H1 (cell line): ENCODE measurements at regions not wholly inside any gene's neighbourhood (a gene's known extent, or its start where the extent isn't known, plus 50 kb on each side); places are given as distances from the start of the nearest gene placed in this dataset.

Experiments used
- CTCF ChIA-PET: fragments of 300-600 bp; sonication (Branson Sonifier 250); formaldehyde crosslinking; loops from one replicate; lab custom pipeline; 2021; ENCODE audit not compliant: partially characterized antibody; lab: Charles Lee
- POLR2A ChIA-PET: fragments of 300-600 bp; sonication (Branson Sonifier 250); formaldehyde crosslinking; loops from one replicate; lab custom pipeline; 2021; ENCODE audit warnings: inconsistent platforms; ENCODE audit not compliant: partially characterized antibody; lab: Charles Lee
- DNase-seq, 2 experiments: peaks; one replicate each; pipeline versions ENCODE4 v3.0.0 to v3.0.0-alpha.2; 2010 to 2022; ENCODE audit warnings: low spot score in 2 of 2, low read depth in 1 of 2, mixed read lengths in 1 of 2
- FAIRE-seq: peaks from 2 replicates; lab custom pipeline; 2011; peaks lifted over from hg19 to GRCh38; lab: Jason Lieb, UNC
- H2AFZ ChIP-seq: 2 replicates; pipeline ENCODE4 v1.8.1; 2012; ENCODE audit warnings: low read length, inconsistent platforms
- H2AK5ac ChIP-seq: 2 replicates; pipeline ENCODE4 v1.6.1; 2013; ENCODE audit warnings: low read depth, low read length
- H2BK120ac ChIP-seq: replicated peaks from 2 replicates; pipeline ENCODE3; 2013; ENCODE audit warnings: low read depth, low read length, inconsistent platforms
- H2BK12ac ChIP-seq: 2 replicates; pipeline ENCODE4 v1.6.1; 2013; ENCODE audit warnings: low read depth, low read length
- H2BK15ac ChIP-seq: 2 replicates; pipeline ENCODE4 v1.6.1; 2013; ENCODE audit warnings: low read length
- H2BK20ac ChIP-seq: 2 replicates; pipeline ENCODE4 v1.6.1; 2013; ENCODE audit warnings: low read length
- H2BK5ac ChIP-seq: 2 replicates; pipeline ENCODE4 v1.6.1; 2013; ENCODE audit warnings: low read depth, low read length
- H3K14ac ChIP-seq: 2 replicates; pipeline ENCODE4 v1.6.1; 2013; ENCODE audit warnings: inconsistent platforms; ENCODE audit not compliant: insufficient read length
- H3K18ac ChIP-seq: 2 replicates; pipeline ENCODE4 v1.6.1; 2013; ENCODE audit warnings: low read length; ENCODE audit errors: extremely low read depth
- H3K23ac ChIP-seq: 2 replicates; pipeline ENCODE4 v1.6.1; 2013; ENCODE audit warnings: inconsistent platforms; ENCODE audit not compliant: insufficient read length
- H3K23me2 ChIP-seq: 2 replicates; pipeline ENCODE4 v1.6.1; 2013; ENCODE audit warnings: low read depth, low read length
- H3K27ac ChIP-seq: 2 replicates; pipeline ENCODE4 v1.6.1; 2011; ENCODE audit warnings: low read depth, low read length, inconsistent platforms
- H3K27me3 ChIP-seq, 4 experiments: replicated peaks in 1 of 4; 1 replicate in 1 of 4; 2 replicates in 3 of 4; pipeline versions ENCODE4 v1.6.1 to v1.8.1; 2011 to 2013; ENCODE audit warnings: low read length in 3 of 4, mild to moderate bottlenecking in 3 of 4, inconsistent platforms in 2 of 4, mixed read lengths in 2 of 4, moderate library complexity in 1 of 4; ENCODE audit not compliant: control insufficient read depth in 3 of 4, insufficient read depth in 3 of 4; ENCODE audit errors: extremely low read depth in 1 of 4
- H3K36me3 ChIP-seq, 4 experiments: 2 replicates each; pipeline versions ENCODE4 v1.6.1 to v1.8.1; 2011 to 2013; ENCODE audit warnings: mild to moderate bottlenecking in 4 of 4, low read length in 3 of 4, moderate library complexity in 2 of 4, control low read depth in 1 of 4, inconsistent platforms in 1 of 4; ENCODE audit not compliant: insufficient read depth in 4 of 4, control insufficient read depth in 2 of 4
- H3K4ac ChIP-seq: replicated peaks from 2 replicates; pipeline ENCODE3; 2013; ENCODE audit warnings: low read length, low read depth, mixed read lengths, inconsistent platforms; ENCODE audit not compliant: insufficient read length
- H3K4me1 ChIP-seq, 4 experiments: replicated peaks in 1 of 4; 1 replicate in 1 of 4; 2 replicates in 3 of 4; pipeline versions ENCODE4 v1.6.1 to v1.8.1; 2011 to 2013; ENCODE audit warnings: low read length in 3 of 4, inconsistent platforms in 2 of 4, mixed read lengths in 1 of 4; ENCODE audit not compliant: insufficient read depth in 4 of 4, control insufficient read depth in 3 of 4
- H3K4me2 ChIP-seq, 2 experiments: 2 replicates each; pipeline versions ENCODE4 v1.6.1 to v1.8.1; 2011 to 2013; ENCODE audit warnings: low read depth in 2 of 2, low read length in 2 of 2, control low read depth in 1 of 2, inconsistent platforms in 1 of 2, mild to moderate bottlenecking in 1 of 2; ENCODE audit not compliant: insufficient read depth in 1 of 2
- H3K4me3 ChIP-seq, 4 experiments: fragments of 200-600, 300-600 bp in 1 of 4; sonication (generic), shearing (Covaris generic), sonication (Bioruptor Twin) in 1 of 4; 2 replicates each; pipeline versions ENCODE4 v1.5.1 to v1.8.1; 2011 to 2016; ENCODE audit warnings: low read length in 4 of 4, low read depth in 3 of 4, control low read depth in 2 of 4, inconsistent platforms in 2 of 4, mild to moderate bottlenecking in 2 of 4, mixed read lengths in 1 of 4, moderate library complexity in 1 of 4; ENCODE audit not compliant: insufficient read depth in 2 of 4; ENCODE audit errors: extremely low read depth in 1 of 4
- H3K56ac ChIP-seq: replicated peaks from 2 replicates; pipeline ENCODE3; 2013; ENCODE audit warnings: low read depth, mild to moderate bottlenecking, mixed read lengths, low read length, inconsistent platforms; ENCODE audit not compliant: insufficient read length
- H3K79me1 ChIP-seq: 2 replicates; pipeline ENCODE4 v1.6.1; 2013; ENCODE audit warnings: low read depth, low read length, control low read depth
- H3K79me2 ChIP-seq, 2 experiments: 2 replicates each; pipeline versions ENCODE4 v1.6.1 to v1.8.1; 2012 to 2013; ENCODE audit warnings: low read length in 2 of 2, mild to moderate bottlenecking in 2 of 2, inconsistent platforms in 1 of 2; ENCODE audit not compliant: insufficient read depth in 2 of 2, control insufficient read depth in 1 of 2
- H3K9ac ChIP-seq, 4 experiments: replicated peaks in 1 of 4; 1 replicate in 1 of 4; 2 replicates in 3 of 4; pipeline versions ENCODE4 v1.6.1 to v1.8.1; 2011 to 2013; ENCODE audit warnings: low read depth in 3 of 4, low read length in 3 of 4, control low read depth in 2 of 4, mild to moderate bottlenecking in 2 of 4, moderate library complexity in 2 of 4, inconsistent platforms in 1 of 4; ENCODE audit errors: extremely low read depth in 1 of 4
- H3K9me3 ChIP-seq, 2 experiments: 2 replicates each; pipeline versions ENCODE4 v1.6.1 to v1.8.1; 2012 to 2013; ENCODE audit warnings: mild to moderate bottlenecking in 2 of 2, moderate library complexity in 2 of 2, control low read depth in 1 of 2, inconsistent platforms in 1 of 2, low read depth in 1 of 2, low read length in 1 of 2, mixed read lengths in 1 of 2; ENCODE audit not compliant: insufficient read depth in 2 of 2
- H4K20me1 ChIP-seq, 2 experiments: replicated peaks in 1 of 2; 2 replicates each; pipeline versions ENCODE3 to v1.8.1; 2011 to 2013; ENCODE audit warnings: inconsistent platforms in 2 of 2, low read length in 2 of 2, mild to moderate bottlenecking in 1 of 2; ENCODE audit not compliant: insufficient read depth in 2 of 2, control insufficient read depth in 1 of 2
- H4K5ac ChIP-seq: 2 replicates; pipeline ENCODE4 v1.6.1; 2013; ENCODE audit warnings: low read length, low read depth, mixed read lengths, inconsistent platforms; ENCODE audit not compliant: insufficient read length
- H4K8ac ChIP-seq: 2 replicates; pipeline ENCODE4 v1.8.0; 2013; ENCODE audit warnings: mild to moderate bottlenecking, moderate library complexity, low read length, inconsistent platforms; ENCODE audit not compliant: insufficient read depth; ENCODE audit errors: extremely low read depth
- H4K91ac ChIP-seq: replicated peaks from 2 replicates; pipeline ENCODE3; 2013; ENCODE audit warnings: low read length, mixed read lengths, inconsistent platforms; ENCODE audit not compliant: insufficient read length
- EP300 ChIP-seq, 2 experiments: IDR thresholded peaks; 1 replicate in 1 of 2; 2 replicates in 1 of 2; pipeline ENCODE4 v1.6.1; 2011 to 2012; ENCODE audit warnings: low read depth in 2 of 2, low read length in 2 of 2, mild to moderate bottlenecking in 2 of 2, borderline replicate concordance in 1 of 2, inconsistent platforms in 1 of 2, moderate library complexity in 1 of 2
- FOSL1 ChIP-seq: IDR thresholded peaks from 2 replicates; pipeline ENCODE4 v1.6.1; 2011; ENCODE audit warnings: mild to moderate bottlenecking, low read depth, low read length, moderate library complexity; ENCODE audit not compliant: insufficient read depth
- KDM5A ChIP-seq: fragments of 200-600 bp; IDR thresholded peaks from 2 replicates; pipeline ENCODE4 v1.7.1; 2012; ENCODE audit warnings: mild to moderate bottlenecking, low read length, inconsistent platforms, mixed read lengths
- SAP30 ChIP-seq: fragments of 300-600 bp; sonication (generic); IDR thresholded peaks from 2 replicates; pipeline ENCODE4 v1.7.1; 2012; ENCODE audit warnings: low read length, moderate library complexity, mild to moderate bottlenecking, inconsistent platforms; ENCODE audit not compliant: insufficient read depth, insufficient replicate concordance
- TF ChIP-seq, protein P1 (sequence below), 3 experiments: IDR thresholded peaks; 1 replicate in 2 of 3; 2 replicates in 1 of 3; pipeline versions ENCODE4 v1.5.1 to v1.6.1; 2011; ENCODE audit warnings: low read length in 3 of 3, mild to moderate bottlenecking in 3 of 3, inconsistent platforms in 2 of 3, low read depth in 1 of 3, moderate library complexity in 1 of 3; ENCODE audit not compliant: insufficient read depth in 1 of 3; ENCODE audit errors: control extremely low read depth in 1 of 3

DNA sequence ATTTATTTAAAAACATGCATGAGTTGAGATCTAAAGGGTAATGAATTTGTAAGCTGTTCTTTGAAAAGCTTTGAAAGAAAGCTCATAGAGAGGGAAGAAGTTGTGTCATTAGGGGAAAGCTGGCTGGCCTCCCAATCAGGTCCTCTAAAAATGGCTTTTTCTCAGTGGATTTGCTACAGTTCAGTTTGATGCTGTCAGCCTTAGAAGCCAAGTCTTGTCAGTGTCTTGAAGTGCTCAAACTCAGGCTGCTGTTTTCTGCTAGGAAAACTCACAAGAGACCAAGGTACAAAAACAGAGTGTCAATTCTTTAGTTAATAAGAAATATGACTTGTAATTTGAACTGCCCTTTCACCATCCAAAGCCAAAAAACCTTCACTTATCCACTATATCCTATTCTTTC, 243.8 kb downstream of the OTOL1 start:
- Histone ChIP-seq H3K9ac (no peak overlapping the region), H2BK12ac (no peak overlapping the region), H4K5ac (no peak overlapping the region)
- TF ChIP-seq FOSL1 (no peak), SAP30 (no peak), EP300 (IDR thresholded peaks at IDR 0.05; ENCODE audit: borderline replicate concordance in 1 of 2, low read depth in 2 of 2, low read length in 2 of 2) (no peak), KDM5A (no peak)
- TF ChIP-seq, protein P1, sequence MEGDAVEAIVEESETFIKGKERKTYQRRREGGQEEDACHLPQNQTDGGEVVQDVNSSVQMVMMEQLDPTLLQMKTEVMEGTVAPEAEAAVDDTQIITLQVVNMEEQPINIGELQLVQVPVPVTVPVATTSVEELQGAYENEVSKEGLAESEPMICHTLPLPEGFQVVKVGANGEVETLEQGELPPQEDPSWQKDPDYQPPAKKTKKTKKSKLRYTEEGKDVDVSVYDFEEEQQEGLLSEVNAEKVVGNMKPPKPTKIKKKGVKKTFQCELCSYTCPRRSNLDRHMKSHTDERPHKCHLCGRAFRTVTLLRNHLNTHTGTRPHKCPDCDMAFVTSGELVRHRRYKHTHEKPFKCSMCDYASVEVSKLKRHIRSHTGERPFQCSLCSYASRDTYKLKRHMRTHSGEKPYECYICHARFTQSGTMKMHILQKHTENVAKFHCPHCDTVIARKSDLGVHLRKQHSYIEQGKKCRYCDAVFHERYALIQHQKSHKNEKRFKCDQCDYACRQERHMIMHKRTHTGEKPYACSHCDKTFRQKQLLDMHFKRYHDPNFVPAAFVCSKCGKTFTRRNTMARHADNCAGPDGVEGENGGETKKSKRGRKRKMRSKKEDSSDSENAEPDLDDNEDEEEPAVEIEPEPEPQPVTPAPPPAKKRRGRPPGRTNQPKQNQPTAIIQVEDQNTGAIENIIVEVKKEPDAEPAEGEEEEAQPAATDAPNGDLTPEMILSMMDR (IDR thresholded peaks at IDR 0.05; ENCODE audit: control extremely low read depth in 1 of 3, insufficient read depth in 1 of 3, low read depth in 1 of 3, low read length in 3 of 3) = no peak

More for the DNA sequence above, 243.8 kb downstream of the OTOL1 start:
- no peak overlapping the region for H3K18ac ChIP-seq
- no peak overlapping the region for H3K27ac ChIP-seq
- H2AK5ac ChIP-seq = no peak overlapping the region
- no peaks in the 10 kb centered on the region for H3K36me3 ChIP-seq
- H2BK5ac ChIP-seq = no peak overlapping the region
- no peak overlapping the region for H2AFZ ChIP-seq
- no peak overlapping the region for H3K4me2 ChIP-seq
- H4K91ac ChIP-seq = no peak overlapping the region
- FAIRE-seq = no peak
- H2BK20ac ChIP-seq = no peak overlapping the region
- H3K23me2 ChIP-seq = no peaks in the 10 kb centered on the region
- no peaks in the 10 kb centered on the region for H4K20me1 ChIP-seq
- no peaks in the 10 kb centered on the region for H3K4me1 ChIP-seq
- no peak overlapping the region for H3K4me3 ChIP-seq
- H3K79me2 ChIP-seq = no peaks in the 10 kb centered on the region
- DNase-seq = no peak
- no peak overlapping the region for H4K8ac ChIP-seq
- H3K56ac ChIP-seq = no peak overlapping the region
- no peaks in the 10 kb centered on the region for H3K79me1 ChIP-seq
- no peaks in the 10 kb centered on the region for H3K27me3 ChIP-seq
- H2BK120ac ChIP-seq = no peak overlapping the region
- ChIA-PET POLR2A (no interaction called here), CTCF (no interaction called here)
- no peak overlapping the region for H3K14ac ChIP-seq
- no peak overlapping the region for H2BK15ac ChIP-seq
- H3K23ac ChIP-seq = no peak overlapping the region
- no peaks in the 10 kb centered on the region for H3K9me3 ChIP-seq
- no peak overlapping the region for H3K4ac ChIP-seq
